Thoracic aorta (tissue), 2 donors: ENCODE measurements at regions not wholly inside any gene's neighbourhood (a gene's known extent, or its start where the extent isn't known, plus 50 kb on each side); places are given as distances from the start of the nearest gene placed in this dataset.

Experiments used
- ATAC-seq: fragments of 150-250 bp; one replicate; pipeline ENCODE4 v1.8.0; 2017; ENCODE audit warnings: low read depth; ENCODE audit not compliant: insufficient number of reproducible peaks, low FRiP score
- DNase-seq: peaks from one replicate; pipeline ENCODE4 v3.0.0-alpha.2; 2020; ENCODE audit warnings: low spot score
- H3K27ac ChIP-seq, 2 donors: fragments of 200-600 bp; sonication (generic); 1 replicate in 1 of 2; 2 replicates in 1 of 2; pipeline ENCODE4 v1.5.1; 2016; ENCODE audit warnings: mild to moderate bottlenecking in 2 of 2, moderate library complexity in 2 of 2
- H3K27me3 ChIP-seq: fragments of 200-600 bp; sonication (generic); replicated peaks from 2 replicates; pipeline ENCODE4 v1.6.0; 2016; ENCODE audit warnings: mild to moderate bottlenecking; ENCODE audit not compliant: insufficient read depth
- H3K36me3 ChIP-seq: fragments of 200-600 bp; sonication (generic); one replicate; pipeline ENCODE4 v1.5.1; 2016
- H3K4me1 ChIP-seq, 2 donors: fragments of 200-600 bp; sonication (generic); 1 replicate in 1 of 2; 2 replicates in 1 of 2; pipeline versions ENCODE4 v1.5.1 to v1.6.0; 2016; ENCODE audit warnings: low read depth in 2 of 2, mild to moderate bottlenecking in 1 of 2; ENCODE audit not compliant: control insufficient read depth in 1 of 2
- H3K4me3 ChIP-seq: fragments of 200-600 bp; sonication (generic); 2 replicates; pipeline ENCODE4 v1.5.1; 2016; ENCODE audit warnings: mild to moderate bottlenecking
- H3K9me3 ChIP-seq: fragments of 200-600 bp; sonication (generic); 2 replicates; pipeline ENCODE4 v1.5.1; 2016
- CTCF ChIP-seq: fragments of 200-600 bp; sonication (generic); IDR thresholded peaks from one replicate; pipeline ENCODE4 v1.5.1; 2019; ENCODE audit warnings: antibody characterized with exemption

DNA sequence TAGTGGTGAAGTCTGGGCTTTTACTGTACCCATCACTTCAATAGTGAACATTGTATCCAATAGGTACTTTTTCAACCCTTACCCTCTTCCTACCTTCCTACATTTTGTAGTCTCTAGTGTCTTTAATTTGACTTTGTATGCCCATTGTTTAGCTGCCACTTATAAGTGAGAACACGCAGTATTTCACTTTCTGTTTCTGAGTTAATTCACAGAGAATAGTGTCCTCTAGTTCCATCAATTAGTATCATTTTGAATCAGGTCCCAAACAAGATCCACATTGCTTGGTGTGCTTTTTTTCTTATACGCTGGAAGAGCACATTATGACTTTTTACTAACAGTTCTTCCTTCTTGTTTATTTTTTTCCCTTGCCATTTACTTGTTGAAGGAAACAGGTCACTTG lies 176.0 kb upstream of the WDFY3 start:
- Histone ChIP-seq H3K36me3 (no peaks in the 10 kb centered on the region), H3K9me3 (no peaks in the 10 kb centered on the region), H3K27me3 (no peaks in the 10 kb centered on the region), H3K4me1 (no peaks in the 10 kb centered on the region), H3K4me3 (no peak overlapping the region), H3K27ac (no peak overlapping the region)
- TF ChIP-seq CTCF, result no peak
- ATAC-seq (no peak), DNase-seq (no peak)

GRCh38 chr4:85147481-85148076 lies 181.1 kb upstream of the WDFY3 start:
- TF ChIP-seq CTCF, result peak; percentile 57
- Histone ChIP-seq H3K27ac (no peak overlapping the region), H3K27me3 (no peaks in the 10 kb centered on the region), H3K4me1 (no peaks in the 10 kb centered on the region), H3K36me3 (no peaks in the 10 kb centered on the region), H3K4me3 (no peak overlapping the region), H3K9me3 (no peaks in the 10 kb centered on the region)
- no peak for ATAC-seq
- peak; percentile 5 for DNase-seq

GRCh38 chr4:85149676-85150075 lies 183.2 kb upstream of the WDFY3 start:
- ATAC-seq (no peak), DNase-seq (no peak)
- no peaks in the 10 kb centered on the region for H3K27me3 ChIP-seq
- H3K4me3 ChIP-seq, result no peak overlapping the region
- H3K36me3 ChIP-seq, result no peaks in the 10 kb centered on the region
- H3K4me1 ChIP-seq, result no peaks in the 10 kb centered on the region
- H3K9me3 ChIP-seq, result no peaks in the 10 kb centered on the region
- no peak overlapping the region for H3K27ac ChIP-seq
- TF ChIP-seq CTCF, result no peak

DNA sequence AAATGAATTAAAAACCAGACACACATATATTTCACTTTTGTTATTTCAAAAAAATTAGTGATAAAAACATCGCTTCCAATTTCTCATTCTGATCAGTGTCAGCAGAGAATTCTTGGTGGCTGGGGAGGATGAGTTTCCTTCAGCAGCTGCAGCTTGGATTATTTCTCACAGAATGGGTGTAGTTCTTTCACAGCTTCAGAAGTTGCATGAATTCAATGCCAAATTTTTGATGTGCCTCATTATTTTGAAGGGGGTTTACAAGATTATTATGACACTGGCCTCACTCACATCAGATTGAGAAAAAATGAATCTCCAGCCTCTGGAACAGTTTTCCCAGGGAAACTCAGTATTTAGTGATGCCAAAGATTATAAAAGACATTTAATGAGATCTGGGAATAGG lies 184.9 kb upstream of the WDFY3 start:
- no peaks in the 10 kb centered on the region for H3K9me3 ChIP-seq
- ATAC-seq (no peak), DNase-seq (no peak)
- TF ChIP-seq CTCF, result no peak
- H3K4me3 ChIP-seq, result no peak overlapping the region
- H3K27ac ChIP-seq, result no peak overlapping the region
- no peaks in the 10 kb centered on the region for H3K27me3 ChIP-seq
- H3K4me1 ChIP-seq, result no peaks in the 10 kb centered on the region
- no peaks in the 10 kb centered on the region for H3K36me3 ChIP-seq

GRCh38 chr4:85151786-85152185 lies 185.3 kb upstream of the WDFY3 start:
- Histone ChIP-seq H3K4me1 (no peaks in the 10 kb centered on the region), H3K4me3 (no peak overlapping the region), H3K27me3 (no peaks in the 10 kb centered on the region), H3K36me3 (no peaks in the 10 kb centered on the region), H3K9me3 (no peaks in the 10 kb centered on the region), H3K27ac (no peak overlapping the region)
- ATAC-seq (no peak), DNase-seq (no peak)
- no peak for TF ChIP-seq CTCF
